Neural progenitor cell (in vitro differentiated cells): ENCODE measurements at regions not wholly inside any gene's neighbourhood (a gene's known extent, or its start where the extent isn't known, plus 50 kb on each side); places are given as distances from the start of the nearest gene placed in this dataset.
"Not testable (repeated sequence)": the region's sequence is repeated elsewhere in the genome, so short reads cannot be mapped to it uniquely, and the experiment has no call there.

Experiments
- DNase-seq: peaks from one replicate; pipeline ENCODE4 v3.0.0-alpha.2; 2016; ENCODE audit warnings: low spot score
- H2AFZ ChIP-seq: fragments of 200-600 bp; sonication (generic); replicated peaks from 2 replicates; pipeline ENCODE4 v1.6.1; 2016; ENCODE audit warnings: antibody characterized with exemption
- H3F3A ChIP-seq: fragments of 200-600 bp; sonication (generic); 2 replicates; pipeline ENCODE4 v1.6.1; 2016; ENCODE audit warnings: antibody characterized with exemption, low read depth
- H3K27ac ChIP-seq: fragments of 200-600 bp; sonication (generic); 2 replicates; pipeline ENCODE4 v1.5.1; 2016; ENCODE audit warnings: mild to moderate bottlenecking
- H3K27me3 ChIP-seq: fragments of 200-600 bp; sonication (generic); 2 replicates; pipeline ENCODE4 v1.6.1; 2016; ENCODE audit warnings: mild to moderate bottlenecking, moderate library complexity
- H3K36me3 ChIP-seq: fragments of 200-600 bp; sonication (generic); 2 replicates; pipeline ENCODE4 v1.5.1; 2016
- H3K4me1 ChIP-seq: fragments of 200-600 bp; sonication (generic); 2 replicates; pipeline ENCODE4 v1.6.1; 2016; ENCODE audit warnings: mixed run types
- H3K4me2 ChIP-seq: fragments of 200-600 bp; sonication (generic); 2 replicates; pipeline ENCODE4 v1.6.1; 2016
- H3K4me3 ChIP-seq: fragments of 200-600 bp; sonication (generic); 2 replicates; pipeline ENCODE4 v1.5.1; 2016
- H3K79me2 ChIP-seq: fragments of 200-600 bp; sonication (generic); 2 replicates; pipeline ENCODE4 v1.6.1; 2016; ENCODE audit warnings: low read depth
- H3K9ac ChIP-seq: fragments of 200-600 bp; sonication (generic); 2 replicates; pipeline ENCODE4 v1.6.1; 2016
- H3K9me3 ChIP-seq: fragments of 200-600 bp; sonication (generic); 2 replicates; pipeline ENCODE4 v1.5.1; 2016; ENCODE audit warnings: low read depth
- H4K20me1 ChIP-seq: fragments of 200-600 bp; sonication (generic); 2 replicates; pipeline ENCODE4 v1.6.1; 2016; ENCODE audit warnings: low read depth
- H3K27ac Mint-ChIP-seq: 3 replicates; pipeline ENCODE4 v1.8.0; 2021; ENCODE audit warnings: mixed read lengths
- H3K27me3 Mint-ChIP-seq: 2 replicates; pipeline ENCODE4 v1.8.0; 2022; ENCODE audit warnings: low read depth, mild to moderate bottlenecking, inconsistent platforms, moderate library complexity, mixed read lengths; ENCODE audit not compliant: insufficient read depth
- H3K36me3 Mint-ChIP-seq: 3 replicates; pipeline ENCODE4 v1.8.0; 2021; ENCODE audit warnings: mixed read lengths
- H3K4me1 Mint-ChIP-seq: 3 replicates; pipeline ENCODE4 v1.8.0; 2021; ENCODE audit warnings: mixed read lengths
- H3K4me3 Mint-ChIP-seq: 3 replicates; pipeline ENCODE4 v1.8.0; 2021; ENCODE audit warnings: mild to moderate bottlenecking, moderate library complexity, mixed read lengths
- H3K9me3 Mint-ChIP-seq: 3 replicates; pipeline ENCODE4 v1.8.0; 2020; ENCODE audit warnings: mixed read lengths
- EZH2 ChIP-seq: fragments of 200-600 bp; sonication (generic); IDR thresholded peaks from 2 replicates; pipeline ENCODE4 v1.6.1; 2017; ENCODE audit warnings: antibody characterized with exemption, mild to moderate bottlenecking, moderate library complexity
- EZH2phosphoT487 ChIP-seq: fragments of 200-600 bp; sonication (generic); IDR thresholded peaks from 2 replicates; pipeline ENCODE4 v1.6.1; 2017; ENCODE audit warnings: antibody characterized with exemption
- TF ChIP-seq, protein P1 (sequence below): fragments of 200-600 bp; sonication (generic); IDR thresholded peaks from 2 replicates; pipeline ENCODE4 v1.5.1; 2017; ENCODE audit warnings: antibody characterized with exemption, mild to moderate bottlenecking

DNA sequence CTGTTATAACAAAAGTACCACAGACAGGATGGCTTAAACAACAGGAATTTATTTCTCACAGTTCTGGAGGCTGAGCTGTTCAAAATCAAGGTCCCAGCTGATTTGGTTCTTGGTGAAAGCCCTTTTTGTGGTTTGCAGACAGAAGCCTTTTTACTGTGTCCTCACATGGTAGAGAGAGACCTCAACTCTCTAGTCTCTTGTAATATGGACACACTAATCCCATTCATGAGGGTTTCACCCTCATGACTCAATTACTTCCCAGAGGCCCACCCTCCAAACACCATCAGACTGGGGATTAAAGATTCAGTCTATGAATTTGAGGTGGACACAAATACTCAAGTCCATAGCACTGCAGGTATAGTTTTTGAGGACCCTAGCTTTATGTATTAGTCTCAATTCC lies 97.3 kb upstream of the WIPF3 start:
- DNase-seq, H3F3A ChIP-seq, H3K4me3 ChIP-seq, H3K36me3 ChIP-seq, H3K4me1 ChIP-seq, H3K27me3 Mint-ChIP-seq, H3K4me3 Mint-ChIP-seq, H3K9me3 ChIP-seq, H2AFZ ChIP-seq, H3K27ac ChIP-seq, H3K27ac Mint-ChIP-seq, H3K4me2 ChIP-seq, H3K9me3 Mint-ChIP-seq, H3K36me3 Mint-ChIP-seq, H3K4me1 Mint-ChIP-seq, H3K27me3 ChIP-seq, H4K20me1 ChIP-seq, H3K79me2 ChIP-seq, H3K9ac ChIP-seq: not testable (repeated sequence)

DNA sequence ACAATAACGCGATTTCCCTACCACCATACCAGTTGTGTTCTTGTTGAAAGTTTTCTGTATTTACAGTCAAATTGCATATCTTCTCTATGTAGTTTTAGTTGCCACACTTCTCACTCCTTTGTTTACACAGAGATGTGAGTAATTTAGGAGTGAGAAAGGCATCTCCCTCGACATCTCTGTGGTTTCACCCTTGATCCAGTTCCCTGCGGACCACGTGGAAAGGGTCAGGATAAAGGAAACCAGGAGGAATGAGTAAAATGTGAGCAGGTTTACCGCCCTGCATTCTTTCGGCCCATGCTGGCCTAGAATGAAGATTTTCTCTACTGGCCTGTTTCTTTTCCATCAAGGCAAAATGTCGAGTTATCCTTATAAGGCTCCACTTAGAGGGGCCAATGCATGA lies 83.2 kb upstream of the WIPF3 start:
- H3K4me3 Mint-ChIP-seq, H3K4me1 Mint-ChIP-seq, H3K27me3 Mint-ChIP-seq: not testable (repeated sequence)

DNA sequence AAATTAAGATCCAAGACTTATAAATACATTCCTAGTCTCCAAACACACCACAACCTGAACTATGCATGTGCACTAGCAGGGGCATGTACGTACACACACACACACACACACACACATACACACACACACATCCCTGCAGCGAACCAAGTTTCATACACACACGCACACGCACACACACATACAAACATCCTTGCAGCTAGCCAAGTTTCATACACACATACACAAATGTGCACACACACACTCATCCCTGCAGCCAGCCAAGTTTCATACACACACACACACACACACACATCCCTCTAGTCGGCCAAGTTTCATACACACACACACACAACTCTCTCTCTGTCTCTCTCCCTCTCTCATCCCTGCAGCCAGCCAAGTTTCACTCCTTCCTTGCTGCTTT lies 82.7 kb upstream of the WIPF3 start:
- no peak for DNase-seq
- Histone ChIP-seq H4K20me1 (no peaks in the 10 kb centered on the region), H3K4me1 (peaks cover 4% of the 10 kb centered on the region), H3K4me3 (no peak overlapping the region), H3K27me3 (no peaks in the 10 kb centered on the region), H3K79me2 (no peaks in the 10 kb centered on the region), H3K9ac (no peak overlapping the region), H3K9me3 (no peaks in the 10 kb centered on the region), H3F3A (no peaks in the 10 kb centered on the region), H3K27ac (no peak overlapping the region), H3K36me3 (no peaks in the 10 kb centered on the region), H2AFZ (peak overlapping the region; percentile 66), H3K4me2 (no peak overlapping the region)
- peaks cover 7% of the 10 kb centered on the region for H3K4me1 Mint-ChIP-seq
- H3K36me3 Mint-ChIP-seq, result no peaks in the 10 kb centered on the region
- H3K9me3 Mint-ChIP-seq, result no peaks in the 10 kb centered on the region
- no peak overlapping the region for H3K4me3 Mint-ChIP-seq
- H3K27me3 Mint-ChIP-seq, result no peaks in the 10 kb centered on the region
- TF ChIP-seq EZH2phosphoT487, result no peak
- no peak for TF ChIP-seq EZH2
- TF ChIP-seq, protein P1, sequence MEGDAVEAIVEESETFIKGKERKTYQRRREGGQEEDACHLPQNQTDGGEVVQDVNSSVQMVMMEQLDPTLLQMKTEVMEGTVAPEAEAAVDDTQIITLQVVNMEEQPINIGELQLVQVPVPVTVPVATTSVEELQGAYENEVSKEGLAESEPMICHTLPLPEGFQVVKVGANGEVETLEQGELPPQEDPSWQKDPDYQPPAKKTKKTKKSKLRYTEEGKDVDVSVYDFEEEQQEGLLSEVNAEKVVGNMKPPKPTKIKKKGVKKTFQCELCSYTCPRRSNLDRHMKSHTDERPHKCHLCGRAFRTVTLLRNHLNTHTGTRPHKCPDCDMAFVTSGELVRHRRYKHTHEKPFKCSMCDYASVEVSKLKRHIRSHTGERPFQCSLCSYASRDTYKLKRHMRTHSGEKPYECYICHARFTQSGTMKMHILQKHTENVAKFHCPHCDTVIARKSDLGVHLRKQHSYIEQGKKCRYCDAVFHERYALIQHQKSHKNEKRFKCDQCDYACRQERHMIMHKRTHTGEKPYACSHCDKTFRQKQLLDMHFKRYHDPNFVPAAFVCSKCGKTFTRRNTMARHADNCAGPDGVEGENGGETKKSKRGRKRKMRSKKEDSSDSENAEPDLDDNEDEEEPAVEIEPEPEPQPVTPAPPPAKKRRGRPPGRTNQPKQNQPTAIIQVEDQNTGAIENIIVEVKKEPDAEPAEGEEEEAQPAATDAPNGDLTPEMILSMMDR, result no peak
- H3K27ac Mint-ChIP-seq, result no peak overlapping the region

More for the DNA sequence above, 83.2 kb upstream of the WIPF3 start:
- not testable (repeated sequence) for H3K9me3 ChIP-seq, H3K9me3 Mint-ChIP-seq, H3K79me2 ChIP-seq, H3K36me3 ChIP-seq, H3K27ac ChIP-seq, H3K27ac Mint-ChIP-seq, H3K4me2 ChIP-seq, H3K36me3 Mint-ChIP-seq, H4K20me1 ChIP-seq, H3K4me3 ChIP-seq, H3K9ac ChIP-seq, H3F3A ChIP-seq, H3K27me3 ChIP-seq, H3K4me1 ChIP-seq
- DNase-seq, result peak; percentile 14
- H2AFZ ChIP-seq, result peak overlapping the region; percentile 67

DNA sequence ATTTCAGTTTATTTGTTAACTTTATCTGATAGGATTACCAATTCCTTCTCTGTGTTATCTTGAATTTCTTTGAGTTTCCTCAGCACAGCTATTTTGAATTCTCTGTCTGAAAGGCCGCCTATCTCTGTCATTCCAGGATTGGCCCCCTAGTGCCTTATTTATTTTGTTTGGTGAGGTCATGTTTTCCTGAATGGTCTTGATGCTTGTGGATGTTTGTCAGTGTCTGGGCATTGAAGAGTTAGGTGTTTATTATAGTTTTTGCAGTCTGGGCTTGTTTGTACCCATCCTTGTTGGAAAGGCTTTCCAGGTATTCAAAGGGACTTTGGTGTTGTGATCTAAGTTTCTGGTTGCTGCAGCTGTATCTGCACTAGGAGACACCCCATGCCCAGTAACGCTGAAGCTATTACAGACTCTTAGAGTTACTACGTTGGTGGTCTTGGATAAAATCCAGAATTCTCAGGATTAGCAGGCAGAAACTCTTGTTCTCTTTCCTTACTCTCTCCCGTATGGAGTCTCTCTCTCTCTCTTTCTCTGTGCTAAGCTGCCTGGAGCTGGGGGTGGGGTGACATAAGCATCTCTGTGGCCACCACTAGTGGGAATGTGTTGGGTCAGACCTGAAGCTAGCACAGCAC lies 76.7 kb upstream of the WIPF3 start:
- not testable (repeated sequence) for H3K9me3 Mint-ChIP-seq, H3K36me3 ChIP-seq, H3K79me2 ChIP-seq, H3K27me3 ChIP-seq, H3K9ac ChIP-seq, H3K4me3 Mint-ChIP-seq, H3K4me1 Mint-ChIP-seq, DNase-seq, H3F3A ChIP-seq, H3K27ac ChIP-seq, H3K27me3 Mint-ChIP-seq, H4K20me1 ChIP-seq, H3K27ac Mint-ChIP-seq, H3K9me3 ChIP-seq, H3K4me1 ChIP-seq, H3K4me2 ChIP-seq, H3K4me3 ChIP-seq, H3K36me3 Mint-ChIP-seq, H2AFZ ChIP-seq

DNA sequence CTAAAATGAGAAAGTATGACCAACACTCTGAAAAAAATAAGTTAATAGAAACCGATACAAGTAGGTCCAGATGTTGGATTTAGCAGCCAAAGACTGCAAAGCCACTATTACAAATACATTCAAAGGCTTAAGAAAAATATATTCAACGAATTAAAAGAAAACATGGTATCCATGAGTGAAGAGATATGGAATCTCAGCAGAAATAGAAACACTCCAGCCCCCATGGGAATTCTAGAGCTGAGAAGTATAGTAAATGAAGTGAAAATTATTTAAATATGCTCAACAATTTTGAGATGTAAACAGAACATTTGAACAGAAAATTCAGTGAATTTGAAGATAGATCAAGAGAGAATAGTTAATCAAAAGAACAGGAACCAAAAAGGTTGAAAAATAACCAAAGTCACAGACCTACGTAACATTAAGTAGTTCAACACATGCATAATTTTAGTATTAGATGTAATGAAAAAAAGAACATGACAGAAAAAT lies 72.0 kb upstream of the WIPF3 start:
- Mint-ChIP-seq H3K4me3 (no peak overlapping the region), H3K36me3 (no peaks in the 10 kb centered on the region), H3K27me3 (no peaks in the 10 kb centered on the region), H3K4me1 (no peaks in the 10 kb centered on the region), H3K27ac (no peak overlapping the region), H3K9me3 (no peaks in the 10 kb centered on the region)
- Histone ChIP-seq H3K9ac (no peak overlapping the region), H3K27ac (no peak overlapping the region), H3K79me2 (no peaks in the 10 kb centered on the region), H3K36me3 (no peaks in the 10 kb centered on the region), H3K4me1 (no peaks in the 10 kb centered on the region), H3K9me3 (no peaks in the 10 kb centered on the region), H4K20me1 (no peaks in the 10 kb centered on the region), H3F3A (no peaks in the 10 kb centered on the region), H3K4me3 (no peak overlapping the region), H2AFZ (no peak overlapping the region), H3K27me3 (peaks cover 16% of the 10 kb centered on the region), H3K4me2 (no peak overlapping the region)
- no peak for DNase-seq
- TF ChIP-seq EZH2 (no peak), EZH2phosphoT487 (no peak)
- TF ChIP-seq, protein P1, result no peak

DNA sequence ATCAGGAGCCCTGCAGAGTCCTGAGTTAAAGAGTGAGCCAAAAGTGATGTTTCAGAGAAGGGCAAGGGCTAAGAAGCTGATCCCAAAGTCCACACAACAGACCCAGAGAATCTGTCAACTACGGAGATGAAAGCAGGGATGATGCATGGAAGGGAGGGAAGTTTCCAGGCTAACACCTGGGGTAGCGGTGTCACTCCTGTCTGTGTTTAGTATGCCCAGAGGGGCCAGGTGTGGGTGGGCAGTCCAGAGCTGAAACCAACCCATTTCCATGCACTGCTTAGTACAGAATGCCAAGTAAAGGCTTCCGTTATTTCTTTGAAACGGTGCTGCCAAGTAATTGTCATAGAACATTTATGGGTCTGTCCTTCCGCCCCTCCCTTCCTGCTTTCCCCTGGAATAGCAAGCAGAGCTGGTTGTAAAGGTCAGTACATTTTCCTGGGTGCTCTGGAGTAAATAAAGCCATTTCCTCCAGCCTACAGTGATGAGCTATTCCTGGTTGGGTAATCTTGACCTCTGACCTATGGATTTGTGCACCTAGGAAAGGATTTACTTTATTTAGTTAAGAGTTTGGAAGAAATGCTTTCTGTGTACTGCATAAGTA lies 58.6 kb upstream of the WIPF3 start:
- H2AFZ ChIP-seq, H3K27ac ChIP-seq, H3K79me2 ChIP-seq, H3K4me1 Mint-ChIP-seq, H3K36me3 Mint-ChIP-seq, H3K27me3 ChIP-seq, H3K9me3 ChIP-seq, H3K27ac Mint-ChIP-seq, DNase-seq, H3K4me2 ChIP-seq, H3F3A ChIP-seq, H3K4me3 ChIP-seq, H3K9ac ChIP-seq, H3K4me3 Mint-ChIP-seq, H4K20me1 ChIP-seq, H3K36me3 ChIP-seq, H3K27me3 Mint-ChIP-seq, H3K4me1 ChIP-seq, H3K9me3 Mint-ChIP-seq: not testable (repeated sequence)
